HCT116 (cell line): ENCODE measurements at regions not wholly inside any gene's neighbourhood (a gene's known extent, or its start where the extent isn't known, plus 50 kb on each side); places are given as distances from the start of the nearest gene placed in this dataset.

Experiments
- ATF3 ChIP-seq: IDR thresholded peaks from 2 replicates; pipeline ENCODE4 v1.6.1; 2012
- CTCF ChIP-seq, 3 experiments: fragments of 200-600 bp in 1 of 3; sonication (generic) in 1 of 3; IDR thresholded peaks in 2 of 3; conservative IDR thresholded peaks in 1 of 3; 2 replicates each; pipeline ENCODE4 v1.5.1; 2012 to 2017; ENCODE audit warnings: low read depth in 2 of 3, low read length in 2 of 3, antibody characterized with exemption in 1 of 3, borderline replicate concordance in 1 of 3, control low read depth in 1 of 3, mild to moderate bottlenecking in 1 of 3, mixed read lengths in 1 of 3, mixed run types in 1 of 3, moderate library complexity in 1 of 3; ENCODE audit not compliant: insufficient read depth in 1 of 3
- EZH2 ChIP-seq: fragments of 200-600 bp; sonication (generic); IDR thresholded peaks from 2 replicates; pipeline ENCODE4 v1.6.1; 2017; ENCODE audit warnings: antibody characterized with exemption, mixed run types
- EZH2phosphoT487 ChIP-seq: fragments of 200-600 bp; IDR thresholded peaks from 2 replicates; pipeline ENCODE4 v1.6.1; 2018; ENCODE audit warnings: antibody characterized with exemption, borderline replicate concordance
- MAX ChIP-seq: IDR thresholded peaks from 2 replicates; pipeline ENCODE4 v1.6.1; 2012
- POLR2AphosphoS5 ChIP-seq: IDR thresholded peaks from 2 replicates; pipeline ENCODE4 v1.6.1; 2011; ENCODE audit warnings: mild to moderate bottlenecking, low read depth, low read length, moderate library complexity
- SIN3A ChIP-seq: IDR thresholded peaks from 2 replicates; pipeline ENCODE4 v1.6.1; 2012; ENCODE audit warnings: low read depth
- YY1 ChIP-seq: IDR thresholded peaks from 2 replicates; pipeline ENCODE4 v1.6.1; 2011; ENCODE audit warnings: low read length, low read depth, moderate library complexity, mild to moderate bottlenecking; ENCODE audit not compliant: insufficient replicate concordance; ENCODE audit errors: extremely low read depth

GRCh38 chr4:129236351-129236750 is 140.4 kb downstream of the C4orf33 start:
- TF ChIP-seq CTCF (IDR thresholded peaks at IDR 0.05 in 2 of 3, conservative IDR thresholded peaks at IDR 0.05 in 1 of 3; ENCODE audit: borderline replicate concordance in 1 of 3, insufficient read depth in 1 of 3, low read depth in 2 of 3, low read length in 2 of 3) (no peak), EZH2phosphoT487 (no peak), MAX (no peak), SIN3A (no peak), EZH2 (no peak), ATF3 (no peak), POLR2AphosphoS5 (no peak), YY1 (no peak)
